ENCODE measurements at regions not wholly inside any gene's neighbourhood (a gene's known extent, or its start where the extent isn't known, plus 50 kb on each side); places are given as distances from the start of the nearest gene placed in this dataset.
A peak's percentile ranks its signal among the peaks of the same experiment; 100 is the strongest.

DNA sequence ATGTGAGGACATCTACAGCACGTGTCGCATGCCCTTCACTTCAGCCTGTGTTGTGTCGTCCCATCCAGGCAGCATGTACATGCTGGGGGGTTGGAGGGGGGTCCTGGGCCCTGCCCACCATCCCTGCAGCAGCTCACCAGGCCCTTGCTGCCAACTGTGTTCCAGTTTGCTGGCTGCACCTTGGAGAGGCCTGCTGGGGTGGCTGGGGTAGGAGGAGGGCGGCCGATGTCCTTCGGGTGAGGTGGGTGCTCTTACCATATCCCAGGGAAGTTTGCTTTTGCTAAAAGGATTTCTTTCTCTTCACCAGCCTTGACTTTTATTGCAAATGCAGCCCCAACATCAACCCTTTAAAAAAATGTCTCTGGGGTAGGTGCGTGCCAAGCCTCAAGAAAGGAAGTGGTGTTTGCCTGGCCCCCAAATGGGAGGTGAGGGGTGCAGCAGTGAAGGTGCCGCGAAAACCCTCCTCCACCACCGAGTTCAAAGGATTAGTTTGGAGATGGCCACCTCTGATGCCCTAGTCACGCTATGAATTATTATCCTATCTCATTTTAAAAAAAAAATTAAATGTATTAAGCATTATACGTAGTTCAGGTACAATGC lies 165.8 kb upstream of the KLF6 start (continued):
- TF ChIP-seq, protein P1, sequence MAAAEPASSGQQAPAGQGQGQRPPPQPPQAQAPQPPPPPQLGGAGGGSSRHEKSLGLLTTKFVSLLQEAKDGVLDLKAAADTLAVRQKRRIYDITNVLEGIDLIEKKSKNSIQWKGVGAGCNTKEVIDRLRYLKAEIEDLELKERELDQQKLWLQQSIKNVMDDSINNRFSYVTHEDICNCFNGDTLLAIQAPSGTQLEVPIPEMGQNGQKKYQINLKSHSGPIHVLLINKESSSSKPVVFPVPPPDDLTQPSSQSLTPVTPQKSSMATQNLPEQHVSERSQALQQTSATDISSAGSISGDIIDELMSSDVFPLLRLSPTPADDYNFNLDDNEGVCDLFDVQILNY (CRISPR knock-in tag; IDR thresholded peaks at IDR 0.05), result no peak
- TF ChIP-seq ARID4B (CRISPR knock-in tag; IDR thresholded peaks at IDR 0.05; ENCODE audit: borderline replicate concordance) (no peak), ZNF423 (CRISPR knock-in tag; IDR thresholded peaks at IDR 0.05) (no peak), ZNF281 (CRISPR knock-in tag; IDR thresholded peaks at IDR 0.05) (no peak), TP53 (CRISPR knock-in tag; IDR thresholded peaks at IDR 0.05) (no peak), MXD4 (CRISPR knock-in tag; IDR thresholded peaks at IDR 0.05; ENCODE audit: borderline replicate concordance) (no peak)
- TF ChIP-seq, protein P2, sequence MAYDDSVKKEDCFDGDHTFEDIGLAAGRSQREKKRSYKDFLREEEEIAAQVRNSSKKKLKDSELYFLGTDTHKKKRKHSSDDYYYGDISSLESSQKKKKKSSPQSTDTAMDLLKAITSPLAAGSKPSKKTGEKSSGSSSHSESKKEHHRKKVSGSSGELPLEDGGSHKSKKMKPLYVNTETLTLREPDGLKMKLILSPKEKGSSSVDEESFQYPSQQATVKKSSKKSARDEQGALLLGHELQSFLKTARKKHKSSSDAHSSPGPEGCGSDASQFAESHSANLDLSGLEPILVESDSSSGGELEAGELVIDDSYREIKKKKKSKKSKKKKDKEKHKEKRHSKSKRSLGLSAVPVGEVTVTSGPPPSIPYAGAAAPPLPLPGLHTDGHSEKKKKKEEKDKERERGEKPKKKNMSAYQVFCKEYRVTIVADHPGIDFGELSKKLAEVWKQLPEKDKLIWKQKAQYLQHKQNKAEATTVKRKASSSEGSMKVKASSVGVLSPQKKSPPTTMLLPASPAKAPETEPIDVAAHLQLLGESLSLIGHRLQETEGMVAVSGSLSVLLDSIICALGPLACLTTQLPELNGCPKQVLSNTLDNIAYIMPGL (CRISPR knock-in tag; IDR thresholded peaks at IDR 0.05), result no peak

DNA sequence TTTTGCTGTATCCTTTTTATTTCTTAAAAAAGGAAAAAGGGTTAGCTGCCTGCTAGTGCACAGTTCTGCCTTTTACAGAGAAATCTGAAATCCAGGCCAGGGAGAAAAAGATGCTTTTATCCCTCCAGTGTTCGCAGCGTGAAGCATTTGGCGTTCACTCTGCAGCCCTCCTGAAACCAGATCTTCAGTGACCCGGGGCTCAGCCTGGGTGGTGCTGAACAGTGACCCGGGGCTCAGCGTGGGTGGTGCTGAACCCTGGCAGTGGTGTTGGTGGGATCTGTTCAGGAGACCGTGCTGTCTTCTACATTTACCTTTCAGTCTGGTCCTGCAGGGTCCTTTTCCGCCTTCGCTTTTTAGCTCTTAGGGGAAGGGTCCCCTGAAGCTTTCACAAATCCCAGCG lies 164.7 kb upstream of the KLF6 start:
- ChIA-PET CTCF (no interaction called here), POLR2A (no interaction called here)
- no peak overlapping the region for H3K4me3 Mint-ChIP-seq
- ATAC-seq, result peak; percentile 84
- H3K27ac Mint-ChIP-seq, result no peak overlapping the region
- TF ChIP-seq ESRRA (CRISPR knock-in tag; IDR thresholded peaks at IDR 0.05; ENCODE audit: borderline replicate concordance) (no peak), E2F1 (CRISPR knock-in tag; IDR thresholded peaks at IDR 0.05) (no peak), ZNF396 (CRISPR knock-in tag; IDR thresholded peaks at IDR 0.05; ENCODE audit: borderline replicate concordance) (no peak)
- peaks cover 11% of the 10 kb centered on the region for H3K9me3 Mint-ChIP-seq
- DNase-seq (ENCODE audit: low spot score), result peak; percentile 17
- H3K27me3 Mint-ChIP-seq (ENCODE audit: low read depth), result no peaks in the 10 kb centered on the region
- H3K4me1 Mint-ChIP-seq, result peaks cover 28% of the 10 kb centered on the region
- no peaks in the 10 kb centered on the region for H3K36me3 Mint-ChIP-seq

DNA sequence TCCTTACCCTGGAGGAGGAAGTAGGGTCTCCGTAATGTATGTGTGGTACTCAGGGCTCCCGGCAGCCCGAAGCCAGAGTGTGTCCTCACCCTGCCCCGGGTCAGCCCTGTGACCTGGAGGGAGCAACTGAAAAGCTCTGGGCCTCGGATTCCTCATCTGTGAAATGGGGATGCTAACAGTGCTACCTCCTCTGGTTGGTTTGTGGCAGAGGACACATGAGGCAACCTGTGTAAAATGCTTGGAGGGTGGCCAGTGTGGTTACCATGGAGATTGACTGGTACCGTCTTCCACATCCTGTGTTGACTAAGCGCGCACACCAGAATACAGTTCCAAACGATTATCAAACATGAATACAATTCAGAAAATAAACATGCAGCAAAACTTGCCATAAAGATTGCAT lies 163.8 kb upstream of the KLF6 start:
- H3K9me3 Mint-ChIP-seq, result peaks cover 10% of the 10 kb centered on the region
- ATAC-seq (no peak), DNase-seq (ENCODE audit: low spot score) (no peak)
- H3K4me1 Mint-ChIP-seq, result peaks cover 26% of the 10 kb centered on the region
- H3K4me3 Mint-ChIP-seq, result no peak overlapping the region
- H3K27ac Mint-ChIP-seq, result no peak overlapping the region
- no peaks in the 10 kb centered on the region for H3K36me3 Mint-ChIP-seq
- H3K27me3 Mint-ChIP-seq (ENCODE audit: low read depth), result no peaks in the 10 kb centered on the region
- ChIA-PET POLR2A (no interaction called here), CTCF (no interaction called here)
- TF ChIP-seq ZNF396 (CRISPR knock-in tag; IDR thresholded peaks at IDR 0.05; ENCODE audit: borderline replicate concordance), result no peak
- TF ChIP-seq, protein P3, sequence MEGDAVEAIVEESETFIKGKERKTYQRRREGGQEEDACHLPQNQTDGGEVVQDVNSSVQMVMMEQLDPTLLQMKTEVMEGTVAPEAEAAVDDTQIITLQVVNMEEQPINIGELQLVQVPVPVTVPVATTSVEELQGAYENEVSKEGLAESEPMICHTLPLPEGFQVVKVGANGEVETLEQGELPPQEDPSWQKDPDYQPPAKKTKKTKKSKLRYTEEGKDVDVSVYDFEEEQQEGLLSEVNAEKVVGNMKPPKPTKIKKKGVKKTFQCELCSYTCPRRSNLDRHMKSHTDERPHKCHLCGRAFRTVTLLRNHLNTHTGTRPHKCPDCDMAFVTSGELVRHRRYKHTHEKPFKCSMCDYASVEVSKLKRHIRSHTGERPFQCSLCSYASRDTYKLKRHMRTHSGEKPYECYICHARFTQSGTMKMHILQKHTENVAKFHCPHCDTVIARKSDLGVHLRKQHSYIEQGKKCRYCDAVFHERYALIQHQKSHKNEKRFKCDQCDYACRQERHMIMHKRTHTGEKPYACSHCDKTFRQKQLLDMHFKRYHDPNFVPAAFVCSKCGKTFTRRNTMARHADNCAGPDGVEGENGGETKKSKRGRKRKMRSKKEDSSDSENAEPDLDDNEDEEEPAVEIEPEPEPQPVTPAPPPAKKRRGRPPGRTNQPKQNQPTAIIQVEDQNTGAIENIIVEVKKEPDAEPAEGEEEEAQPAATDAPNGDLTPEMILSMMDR (IDR thresholded peaks at IDR 0.05), result no peak
- no peak for TF ChIP-seq NR3C1 (CRISPR knock-in tag; conservative IDR thresholded peaks at IDR 0.05; ENCODE audit: low read depth)
- no peak for TF ChIP-seq ZNF512 (CRISPR knock-in tag; IDR thresholded peaks at IDR 0.05; ENCODE audit: borderline replicate concordance)
- TF ChIP-seq, protein P4, sequence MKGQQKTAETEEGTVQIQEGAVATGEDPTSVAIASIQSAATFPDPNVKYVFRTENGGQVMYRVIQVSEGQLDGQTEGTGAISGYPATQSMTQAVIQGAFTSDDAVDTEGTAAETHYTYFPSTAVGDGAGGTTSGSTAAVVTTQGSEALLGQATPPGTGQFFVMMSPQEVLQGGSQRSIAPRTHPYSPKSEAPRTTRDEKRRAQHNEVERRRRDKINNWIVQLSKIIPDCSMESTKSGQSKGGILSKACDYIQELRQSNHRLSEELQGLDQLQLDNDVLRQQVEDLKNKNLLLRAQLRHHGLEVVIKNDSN (CRISPR knock-in tag; IDR thresholded peaks at IDR 0.05), result no peak
- TF ChIP-seq FOXJ3 (CRISPR knock-in tag; IDR thresholded peaks at IDR 0.05; ENCODE audit: borderline replicate concordance), result no peak
- TF ChIP-seq, protein P1 (CRISPR knock-in tag; IDR thresholded peaks at IDR 0.05), result no peak
